Activated CD8-positive, alpha-beta T cell treated with anti-CD3 and anti-CD28 coated beads for 36 hours (primary cell): ENCODE measurements at regions not wholly inside any gene's neighbourhood (a gene's known extent, or its start where the extent isn't known, plus 50 kb on each side); places are given as distances from the start of the nearest gene placed in this dataset.

Experiments used
- ATAC-seq: fragments of 200-7000 bp; cut with Tn5 transposase; one replicate; pipeline ENCODE4 v1.10.0; 2021; ENCODE audit warnings: mild to moderate bottlenecking, moderate library complexity
- CTCF ChIA-PET: fragments of 350-600 bp; sonication (Branson Sonifier 250); formaldehyde crosslinking; loops from one replicate; lab custom pipeline; 2021; ENCODE audit warnings: antibody characterized with exemption; lab: Charles Lee
- POLR2A ChIA-PET: fragments of 350-600 bp; sonication (Branson Sonifier 250); formaldehyde crosslinking; loops from one replicate; lab custom pipeline; 2021; ENCODE audit warnings: antibody characterized with exemption; lab: Charles Lee
- DNase-seq: peaks from one replicate; pipeline ENCODE4 v3.0.0-alpha.2; 2020
- H3K27ac Mint-ChIP-seq: one replicate; pipeline ENCODE4 v1.8.0; 2021; ENCODE audit warnings: mild to moderate bottlenecking, mixed read lengths
- H3K27me3 Mint-ChIP-seq: one replicate; pipeline ENCODE4 v1.8.0; 2021; ENCODE audit warnings: mixed read lengths
- H3K36me3 Mint-ChIP-seq: one replicate; pipeline ENCODE4 v1.8.0; 2021; ENCODE audit warnings: low read depth, mixed read lengths
- H3K4me1 Mint-ChIP-seq: one replicate; pipeline ENCODE4 v1.8.0; 2021; ENCODE audit warnings: low read depth, mixed read lengths
- H3K4me3 Mint-ChIP-seq: one replicate; pipeline ENCODE4 v1.8.0; 2021; ENCODE audit warnings: mild to moderate bottlenecking, moderate library complexity, mixed read lengths
- H3K9me3 Mint-ChIP-seq: one replicate; pipeline ENCODE4 v1.8.0; 2021; ENCODE audit warnings: mixed read lengths
- intact Hi-C: fragments of 100-400 bp; cut with micrococcal nuclease; formaldehyde crosslinking; loops from one replicate; pipeline ENCODE4 v1.10.0; 2022
- TF ChIP-seq, protein P1 (sequence below): fragments of 200-600 bp; IDR thresholded peaks from one replicate; pipeline ENCODE4 v1.8.0; 2022; ENCODE audit warnings: antibody characterized with exemption, mild to moderate bottlenecking

DNA sequence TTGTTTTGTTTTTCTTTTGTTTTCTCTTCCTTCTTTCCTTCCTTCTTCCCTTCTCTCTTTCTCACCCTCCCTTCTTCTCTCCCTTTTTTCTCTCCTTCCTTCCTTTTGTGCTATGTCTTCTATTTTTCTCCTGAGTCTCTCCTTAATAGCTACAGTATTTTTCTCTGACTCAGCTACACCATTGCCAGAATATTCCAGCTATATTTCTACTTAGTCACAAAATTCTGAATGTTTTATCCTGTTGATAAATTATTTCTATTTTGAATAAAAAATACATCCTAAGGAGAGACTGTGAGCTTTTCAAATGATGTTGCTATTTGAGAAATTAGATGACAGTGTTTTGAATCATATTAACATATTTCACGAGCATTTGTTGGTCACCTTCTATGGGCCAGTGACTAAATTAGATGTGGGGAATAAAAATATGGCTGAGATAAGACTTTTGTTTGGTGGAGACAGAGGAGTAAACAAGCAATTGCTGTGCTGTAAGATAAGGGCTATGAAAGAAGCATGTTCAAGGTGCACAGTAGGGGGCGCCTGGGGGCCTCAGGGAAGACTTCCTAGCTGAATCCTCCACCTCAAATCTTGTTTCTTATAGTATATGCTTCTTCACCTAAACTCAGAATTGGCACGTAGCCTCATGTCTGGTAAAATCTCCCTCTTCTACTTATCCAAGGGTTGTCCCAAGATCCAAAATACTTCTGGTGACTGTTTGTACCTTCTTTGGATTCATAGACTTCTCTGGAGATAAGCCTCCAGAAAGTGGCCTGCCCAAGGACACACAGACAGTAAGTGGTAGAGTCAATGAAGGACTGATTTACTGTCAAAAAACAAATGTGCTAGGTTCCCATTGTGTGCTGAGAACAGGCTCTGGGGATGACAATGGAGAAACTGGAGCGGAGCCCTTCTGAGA lies 115.5 kb upstream of the CREB5 start:
- ChIA-PET CTCF (interaction anchor here (0.7 to 2.6 kb wide), 24 partner anchors 9 to 557 kb away, joined by 3 to 20 read pairs (median 3); no protein-coding TSS in a partner anchor), POLR2A (no interaction called here)
- intact Hi-C loops, result loop anchor here (10.0 kb wide), 1 partner anchor 558 kb away; no protein-coding TSS in a partner anchor

GRCh38 chr7:28297801-28298459 lies 114.4 kb upstream of the CREB5 start:
- Mint-ChIP-seq H3K27me3 (peaks cover 9% of the 10 kb centered on the region), H3K4me3 (no peak overlapping the region), H3K36me3 (no peaks in the 10 kb centered on the region), H3K9me3 (no peaks in the 10 kb centered on the region), H3K4me1 (peaks cover 9% of the 10 kb centered on the region), H3K27ac (no peak overlapping the region)
- TF ChIP-seq, protein P1, sequence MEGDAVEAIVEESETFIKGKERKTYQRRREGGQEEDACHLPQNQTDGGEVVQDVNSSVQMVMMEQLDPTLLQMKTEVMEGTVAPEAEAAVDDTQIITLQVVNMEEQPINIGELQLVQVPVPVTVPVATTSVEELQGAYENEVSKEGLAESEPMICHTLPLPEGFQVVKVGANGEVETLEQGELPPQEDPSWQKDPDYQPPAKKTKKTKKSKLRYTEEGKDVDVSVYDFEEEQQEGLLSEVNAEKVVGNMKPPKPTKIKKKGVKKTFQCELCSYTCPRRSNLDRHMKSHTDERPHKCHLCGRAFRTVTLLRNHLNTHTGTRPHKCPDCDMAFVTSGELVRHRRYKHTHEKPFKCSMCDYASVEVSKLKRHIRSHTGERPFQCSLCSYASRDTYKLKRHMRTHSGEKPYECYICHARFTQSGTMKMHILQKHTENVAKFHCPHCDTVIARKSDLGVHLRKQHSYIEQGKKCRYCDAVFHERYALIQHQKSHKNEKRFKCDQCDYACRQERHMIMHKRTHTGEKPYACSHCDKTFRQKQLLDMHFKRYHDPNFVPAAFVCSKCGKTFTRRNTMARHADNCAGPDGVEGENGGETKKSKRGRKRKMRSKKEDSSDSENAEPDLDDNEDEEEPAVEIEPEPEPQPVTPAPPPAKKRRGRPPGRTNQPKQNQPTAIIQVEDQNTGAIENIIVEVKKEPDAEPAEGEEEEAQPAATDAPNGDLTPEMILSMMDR, result no peak
- DNase-seq (no peak), ATAC-seq (no peak)
- intact Hi-C loops, result loop anchor here (10.0 kb wide), 1 partner anchor 557 kb away; no protein-coding TSS in a partner anchor
- ChIA-PET POLR2A (no interaction called here), CTCF (interaction anchor here (1.0 to 2.6 kb wide), 13 partner anchors 9 to 556 kb away, joined by 3 to 20 read pairs (median 4); no protein-coding TSS in a partner anchor)

More for the DNA sequence above, 115.5 kb upstream of the CREB5 start:
- DNase-seq, result peak; percentile 72
- Mint-ChIP-seq H3K9me3 (no peaks in the 10 kb centered on the region), H3K36me3 (no peaks in the 10 kb centered on the region), H3K4me1 (peaks cover 20% of the 10 kb centered on the region), H3K27ac (no peak overlapping the region), H3K27me3 (peaks cover 10% of the 10 kb centered on the region), H3K4me3 (no peak overlapping the region)
- TF ChIP-seq, protein P1, result peak; percentile 77
- ATAC-seq, result no peak

GRCh38 chr7:28298870-28299518 lies 113.3 kb upstream of the CREB5 start:
- H3K27me3 Mint-ChIP-seq, result peaks cover 9% of the 10 kb centered on the region
- H3K4me3 Mint-ChIP-seq, result no peak overlapping the region
- DNase-seq (no peak), ATAC-seq (no peak)
- no peak overlapping the region for H3K27ac Mint-ChIP-seq
- CTCF ChIA-PET, result interaction anchor here (1.6 to 2.6 kb wide), 2 partner anchors 13 to 64 kb away, joined by 4 to 20 read pairs; no protein-coding TSS in a partner anchor
- H3K4me1 Mint-ChIP-seq, result peaks cover 2% of the 10 kb centered on the region
- TF ChIP-seq, protein P1, result no peak
- intact Hi-C loops, result loop anchor here (10.0 kb wide), 1 partner anchor 556 kb away; no protein-coding TSS in a partner anchor
- no peaks in the 10 kb centered on the region for H3K36me3 Mint-ChIP-seq
- POLR2A ChIA-PET, result no interaction called here
- no peaks in the 10 kb centered on the region for H3K9me3 Mint-ChIP-seq

DNA sequence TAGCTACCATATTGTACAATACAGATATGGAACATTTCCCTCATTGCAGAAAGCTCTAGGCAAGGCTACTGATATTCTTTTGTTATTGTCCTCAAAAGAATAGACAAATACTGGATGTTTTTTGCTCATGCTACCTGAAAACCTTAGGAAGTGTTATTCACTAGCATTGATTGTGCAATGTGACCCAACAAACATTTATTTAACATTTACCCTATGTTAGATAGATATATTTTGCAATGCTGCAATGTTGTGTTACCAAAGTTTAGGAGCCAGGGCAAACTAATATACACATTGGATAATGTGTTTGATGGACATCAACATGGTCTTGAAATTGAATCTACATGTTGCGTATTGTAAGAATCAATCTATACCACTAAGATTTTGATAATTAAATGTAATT lies 112.8 kb upstream of the CREB5 start:
- Mint-ChIP-seq H3K9me3 (no peaks in the 10 kb centered on the region), H3K4me1 (peaks cover 2% of the 10 kb centered on the region), H3K27ac (no peak overlapping the region), H3K36me3 (no peaks in the 10 kb centered on the region), H3K27me3 (peaks cover 5% of the 10 kb centered on the region), H3K4me3 (no peak overlapping the region)
- ATAC-seq (no peak), DNase-seq (no peak)
- CTCF ChIA-PET, result interaction anchor here (1.6 kb wide), 1 partner anchor 12 kb away, joined by 4 read pairs; no protein-coding TSS in a partner anchor
- intact Hi-C loops, result loop anchor here (10.0 kb wide), 1 partner anchor 555 kb away; no protein-coding TSS in a partner anchor
- TF ChIP-seq, protein P1, result no peak
- POLR2A ChIA-PET, result interaction anchor here (0.7 kb wide), 1 partner anchor 65 kb away, joined by 3 read pairs; no protein-coding TSS in a partner anchor
